Frontal cortex (tissue), 3 donors: ENCODE measurements at regions not wholly inside any gene's neighbourhood (a gene's known extent, or its start where the extent isn't known, plus 50 kb on each side); places are given as distances from the start of the nearest gene placed in this dataset.
"Not testable (repeated sequence)": the region's sequence is repeated elsewhere in the genome, so short reads cannot be mapped to it uniquely, and the experiment has no call there.

Experiments used
- DNase-seq, 2 donors: peaks; one replicate each; pipeline ENCODE4 v3.0.0; 2012; ENCODE audit warnings: low spot score in 2 of 2
- FAIRE-seq: peaks from 2 replicates; lab custom pipeline; 2012; peaks lifted over from hg19 to GRCh38; lab: Jason Lieb, UNC
- donor health status: control.
- donor health status: control.
- donor health status: control.

DNA sequence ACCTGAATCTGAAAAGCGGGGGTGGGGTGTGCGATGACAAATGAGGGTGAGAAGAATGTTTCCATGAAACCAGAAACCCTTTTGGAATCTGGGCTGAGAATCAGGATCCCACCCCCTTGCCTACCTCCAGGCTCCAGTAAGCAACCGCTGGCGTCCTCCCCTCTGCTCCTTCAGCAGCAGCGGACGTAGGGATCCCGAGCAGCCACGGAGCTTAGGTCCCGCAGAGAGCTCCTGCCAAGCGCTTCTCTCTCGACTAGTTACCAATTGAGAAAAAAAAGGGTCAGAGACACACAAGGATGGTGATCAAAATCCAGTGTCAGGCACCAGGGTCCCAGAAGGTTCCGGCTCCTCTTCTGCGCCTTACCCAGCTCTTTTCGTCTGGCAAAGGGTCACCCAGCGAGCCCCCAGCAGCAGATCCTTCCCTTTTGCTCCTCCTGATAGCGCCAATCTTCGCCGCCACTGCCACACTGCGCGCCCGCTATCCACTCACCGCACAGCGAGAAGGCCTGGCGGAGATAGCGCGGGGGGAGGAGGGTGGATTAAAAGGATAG is 733.5 kb downstream of the ZWINT start:
- no peak for DNase-seq
- FAIRE-seq: no peak

- not testable (repeated sequence) for DNase-seq, FAIRE-seq
These were observed 759.2 kb downstream of the ZWINT start for GRCh38 chr10:55601690-55602478.

- FAIRE-seq: peak; percentile 21
These were observed 750.6 kb upstream of the PCDH15 start for GRCh38 chr10:55551603-55552002.

GRCh38 chr10:55550236-55550635 is 749.2 kb upstream of the PCDH15 start:
- DNase-seq: no peak
- FAIRE-seq: no peak

More at GRCh38 chr10:55551603-55552002, 750.6 kb upstream of the PCDH15 start:
- no peak for DNase-seq

DNA sequence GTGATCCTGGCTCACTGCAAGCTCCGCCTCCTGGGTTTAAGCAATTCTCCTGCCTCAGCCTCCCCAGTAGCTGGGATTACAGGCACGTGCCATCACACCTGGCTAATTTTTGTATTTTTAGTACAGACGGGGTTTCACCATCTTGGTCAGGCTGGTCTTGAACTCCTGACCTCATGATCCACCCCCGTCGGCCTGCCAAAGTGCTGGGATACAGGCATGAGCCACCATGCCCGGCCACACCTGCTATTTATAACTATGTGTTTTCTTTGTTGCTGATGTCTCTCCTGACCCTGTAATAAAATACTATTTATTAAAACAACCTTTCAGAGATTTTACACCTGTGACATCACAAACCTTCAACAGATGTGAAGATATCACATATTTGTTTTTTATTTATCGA is 736.5 kb upstream of the PCDH15 start:
- FAIRE-seq, DNase-seq: not testable (repeated sequence)

GRCh38 chr10:55519264-55519663 is 718.2 kb upstream of the PCDH15 start:
- DNase-seq: no peak
- FAIRE-seq: peak; percentile 47

GRCh38 chr10:55518416-55518815 is 717.4 kb upstream of the PCDH15 start:
- FAIRE-seq, DNase-seq: not testable (repeated sequence)

DNA sequence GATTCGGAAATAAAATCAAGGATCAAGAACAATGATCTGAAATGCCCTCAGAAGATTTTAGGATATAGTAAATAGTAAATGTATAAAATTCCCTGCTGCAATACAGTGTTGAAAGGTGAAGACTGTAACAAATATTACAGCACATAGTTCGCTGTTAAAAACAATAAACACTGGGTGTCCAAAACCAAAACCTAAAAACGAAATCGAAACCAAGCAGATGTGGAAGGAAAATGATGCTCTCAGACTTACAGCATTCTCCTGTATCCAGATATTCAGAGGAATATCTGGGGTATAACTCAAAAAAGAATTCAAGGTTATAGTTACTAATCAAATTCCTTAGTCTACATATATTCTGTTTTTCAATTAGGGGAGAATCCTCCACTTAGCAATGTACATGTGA is 708.1 kb upstream of the PCDH15 start:
- DNase-seq (no peak), FAIRE-seq (no peak)

GRCh38 chr10:55500931-55501559 is 700.0 kb upstream of the PCDH15 start:
- DNase-seq: no peak
- FAIRE-seq: no peak

DNA sequence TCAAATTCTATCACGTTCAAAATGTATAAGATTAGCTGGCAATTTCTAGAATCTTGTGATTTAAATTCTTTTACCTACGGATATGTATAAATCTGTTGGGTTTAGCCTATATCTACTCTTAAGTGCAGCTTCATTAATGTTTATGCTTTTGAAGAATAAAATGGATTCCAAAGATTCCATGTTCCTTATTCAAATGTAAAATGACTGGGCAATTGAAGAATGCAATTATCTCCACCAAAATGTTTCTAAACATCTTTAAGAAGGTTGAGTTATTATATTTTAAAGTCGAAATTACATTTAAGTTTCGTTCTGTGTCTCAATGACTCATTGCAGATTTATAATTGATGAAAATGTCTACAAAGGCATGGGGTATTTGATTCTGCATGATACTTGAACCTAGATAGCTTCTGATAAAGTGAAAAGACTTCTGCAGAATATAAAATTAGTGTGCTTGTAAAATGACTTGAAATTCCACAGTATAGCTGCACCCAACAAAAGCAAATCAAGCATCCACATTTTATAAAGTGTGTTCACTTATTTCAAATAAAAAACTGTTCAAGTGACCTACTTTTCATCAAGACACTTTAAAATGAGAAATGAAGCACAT is 697.0 kb upstream of the PCDH15 start:
- FAIRE-seq: no peak
- no peak for DNase-seq

DNA sequence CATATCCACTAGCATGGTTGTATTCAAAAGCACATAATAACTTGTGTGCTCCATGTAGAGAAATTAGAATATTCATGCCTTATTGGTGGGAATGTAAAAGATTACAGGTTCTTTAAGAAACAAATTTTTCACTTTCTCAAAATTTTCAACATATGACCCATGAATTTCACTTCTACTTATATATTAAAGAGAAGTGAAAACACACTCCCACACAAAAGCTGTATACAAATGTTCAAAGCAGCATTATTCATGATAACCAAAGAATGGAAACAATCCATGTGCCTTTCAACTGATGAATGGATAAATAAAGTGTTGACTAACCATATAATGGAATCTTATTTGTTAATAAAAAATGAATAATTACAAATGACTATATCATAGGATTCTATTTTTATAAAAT is 694.5 kb upstream of the PCDH15 start:
- DNase-seq: no peak
- FAIRE-seq: no peak

GRCh38 chr10:55491712-55492111 is 690.7 kb upstream of the PCDH15 start:
- no peak for FAIRE-seq
- no peak for DNase-seq

- FAIRE-seq (no peak), DNase-seq (no peak)
These were observed 684.8 kb upstream of the PCDH15 start for GRCh38 chr10:55485827-55486226.

DNA sequence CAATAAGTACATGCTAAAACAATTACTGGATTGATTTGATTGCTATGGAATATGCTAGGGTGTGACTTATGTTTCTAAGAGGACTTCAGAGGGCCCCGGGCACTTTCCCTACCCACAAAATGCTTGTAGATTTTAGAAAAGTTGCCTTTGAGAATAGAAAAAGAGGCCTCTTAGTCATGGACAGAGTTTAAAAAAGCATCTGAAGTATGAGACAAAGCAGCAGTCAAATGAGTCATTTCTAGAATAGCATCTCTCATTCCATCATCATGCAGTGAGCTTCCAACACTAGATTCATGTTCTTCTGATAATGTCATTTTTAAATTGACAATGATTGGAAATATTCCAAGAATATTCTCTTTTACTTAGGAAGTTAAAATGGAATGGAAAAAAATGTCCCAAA is 675.1 kb upstream of the PCDH15 start:
- no peak for FAIRE-seq
- DNase-seq: no peak

DNA sequence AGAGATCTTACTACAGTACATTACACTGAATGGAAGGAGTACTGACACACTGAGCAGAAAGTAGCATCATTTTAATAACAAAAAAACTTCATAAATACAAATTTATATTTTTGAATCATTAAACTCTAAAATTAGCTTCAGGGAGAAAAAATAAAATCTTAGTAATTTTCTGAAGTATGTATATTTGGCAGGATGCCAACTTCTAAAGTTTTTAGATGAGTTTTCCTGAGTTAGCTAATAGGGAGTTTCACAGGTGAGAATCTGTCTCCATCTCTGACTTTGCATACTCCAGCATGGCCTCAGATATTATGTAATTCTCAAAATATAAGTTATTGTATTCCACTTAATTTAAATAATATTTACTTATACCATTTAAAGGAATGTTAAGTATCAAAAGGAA is 673.2 kb upstream of the PCDH15 start:
- no peak for DNase-seq
- FAIRE-seq: no peak

GRCh38 chr10:55470840-55471239 is 669.8 kb upstream of the PCDH15 start:
- no peak for FAIRE-seq
- DNase-seq: no peak

GRCh38 chr10:55466806-55467504 is 665.9 kb upstream of the PCDH15 start:
- DNase-seq (no peak), FAIRE-seq (no peak)

GRCh38 chr10:55464083-55464482 is 663.1 kb upstream of the PCDH15 start:
- DNase-seq (no peak), FAIRE-seq (no peak)

DNA sequence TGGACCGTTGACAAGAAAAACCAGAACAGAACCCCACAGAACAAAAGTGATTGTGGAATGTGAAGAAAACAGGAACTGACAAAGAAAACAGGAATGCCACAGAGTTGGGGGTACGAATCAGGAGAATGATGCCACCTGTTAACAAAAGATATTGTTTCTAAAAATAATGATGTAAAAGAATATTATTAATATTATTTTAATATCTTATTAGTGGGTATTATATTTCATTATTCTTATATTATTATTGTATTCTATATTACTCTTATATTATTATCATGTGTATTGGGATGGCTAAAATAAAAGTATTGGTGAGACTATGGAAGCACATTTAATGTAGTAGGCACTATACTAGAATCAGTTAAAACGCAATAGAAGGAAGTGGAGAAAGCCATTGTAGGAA is 659.0 kb upstream of the PCDH15 start:
- FAIRE-seq (no peak), DNase-seq (no peak)

DNA sequence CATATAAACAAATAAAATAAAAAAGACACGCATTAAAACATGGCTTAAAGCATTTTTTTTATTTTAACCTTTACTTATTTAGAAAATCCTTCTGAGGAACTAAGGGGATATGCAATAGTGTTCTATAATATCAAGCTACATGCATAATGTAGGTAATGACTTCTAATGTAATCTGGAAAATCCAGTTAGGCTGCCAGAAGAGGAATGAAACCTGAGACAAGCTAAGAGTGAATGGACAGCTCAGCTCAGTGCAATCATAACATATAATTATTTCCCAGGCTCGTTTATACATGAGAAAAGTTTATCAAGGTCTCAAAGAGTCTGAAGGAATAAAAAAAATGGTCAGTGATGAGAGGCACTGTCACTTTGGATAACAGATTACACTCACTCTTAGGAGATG is 649.0 kb upstream of the PCDH15 start:
- FAIRE-seq (no peak), DNase-seq (no peak)
